GM18517 (cell line): ENCODE measurements at regions not wholly inside any gene's neighbourhood (a gene's known extent, or its start where the extent isn't known, plus 50 kb on each side); places are given as distances from the start of the nearest gene placed in this dataset.

ENCODE experiments used
- ATAC-seq: cut with Tn5 transposase; IDR thresholded peaks from one replicate; pipeline ENCODE4 v1.9.1; 2021; ENCODE audit warnings: mild to moderate bottlenecking, moderate library complexity; ENCODE audit not compliant: unreplicated experiment

- ATAC-seq, result no peak
These were observed 301.7 kb upstream of the UMPS start for GRCh38 chr3:124428372-124429128.

- no peak for ATAC-seq
These were observed 301.0 kb upstream of the UMPS start for GRCh38 chr3:124429129-124429815.

GRCh38 chr3:124431331-124431994 is 298.8 kb upstream of the UMPS start:
- ATAC-seq, result no peak

- no peak for ATAC-seq
These were observed 296.1 kb upstream of the UMPS start for GRCh38 chr3:124434176-124434575.

- no peak for ATAC-seq
These were observed 294.8 kb upstream of the UMPS start for GRCh38 chr3:124435467-124435866.

GRCh38 chr3:124438813-124439212 is 291.4 kb upstream of the UMPS start:
- ATAC-seq, result no peak

GRCh38 chr3:124439603-124440002 is 290.6 kb upstream of the UMPS start:
- no peak for ATAC-seq

GRCh38 chr3:124441766-124442165 is 288.5 kb upstream of the UMPS start:
- no peak for ATAC-seq

- ATAC-seq, result no peak
These were observed 287.8 kb upstream of the UMPS start for GRCh38 chr3:124442463-124442862.

GRCh38 chr3:124443446-124443845 is 286.8 kb upstream of the UMPS start:
- ATAC-seq, result no peak

- no peak for ATAC-seq
These were observed 286.2 kb upstream of the UMPS start for GRCh38 chr3:124444075-124444474.

- no peak for ATAC-seq
These were observed 285.4 kb upstream of the UMPS start for GRCh38 chr3:124444896-124445295.

GRCh38 chr3:124447845-124448244 is 282.4 kb upstream of the UMPS start:
- ATAC-seq, result no peak

GRCh38 chr3:124448954-124449353 is 281.3 kb upstream of the UMPS start:
- no peak for ATAC-seq

- no peak for ATAC-seq
These were observed 279.9 kb upstream of the UMPS start for GRCh38 chr3:124450366-124450765.

- no peak for ATAC-seq
These were observed 278.5 kb upstream of the UMPS start for GRCh38 chr3:124451630-124452317.

GRCh38 chr3:124453189-124453588 is 277.1 kb upstream of the UMPS start:
- ATAC-seq, result no peak

- no peak for ATAC-seq
These were observed 274.4 kb upstream of the UMPS start for GRCh38 chr3:124455891-124456290.

GRCh38 chr3:124456506-124456905 is 273.7 kb upstream of the UMPS start:
- ATAC-seq, result no peak

GRCh38 chr3:124459678-124460077 is 270.6 kb upstream of the UMPS start:
- no peak for ATAC-seq

- ATAC-seq, result no peak
These were observed 269.1 kb upstream of the UMPS start for GRCh38 chr3:124461126-124461525.
